ENCODE measurements at regions not wholly inside any gene's neighbourhood (a gene's known extent, or its start where the extent isn't known, plus 50 kb on each side); places are given as distances from the start of the nearest gene placed in this dataset.
"Not testable (repeated sequence)": the region's sequence is repeated elsewhere in the genome, so short reads cannot be mapped to it uniquely, and the experiment has no call there.

DNA sequence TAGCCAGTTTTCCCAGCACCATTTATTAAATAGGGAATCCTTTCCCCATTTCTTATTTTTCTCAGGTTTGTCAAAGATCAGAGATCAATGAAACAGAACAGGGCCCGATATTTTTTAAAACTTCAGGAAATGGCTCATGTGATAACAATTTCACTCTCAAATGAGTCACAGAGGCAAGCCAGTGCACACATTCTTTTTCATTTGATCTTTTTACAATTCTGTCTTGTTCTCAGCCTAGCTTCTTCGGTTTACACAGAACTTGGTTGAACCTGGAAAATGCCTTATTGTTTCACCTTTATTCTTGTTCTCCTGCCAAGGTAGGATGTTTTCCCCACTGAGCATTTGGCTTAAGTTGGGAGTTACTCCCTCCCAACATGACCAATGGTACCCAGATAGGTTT is 258.9 kb downstream of the COL12A1 start:
- no peak for DNase-seq

- no peak for DNase-seq
These were observed 263.7 kb downstream of the COL12A1 start for GRCh38 chr6:74942130-74942529.

DNA sequence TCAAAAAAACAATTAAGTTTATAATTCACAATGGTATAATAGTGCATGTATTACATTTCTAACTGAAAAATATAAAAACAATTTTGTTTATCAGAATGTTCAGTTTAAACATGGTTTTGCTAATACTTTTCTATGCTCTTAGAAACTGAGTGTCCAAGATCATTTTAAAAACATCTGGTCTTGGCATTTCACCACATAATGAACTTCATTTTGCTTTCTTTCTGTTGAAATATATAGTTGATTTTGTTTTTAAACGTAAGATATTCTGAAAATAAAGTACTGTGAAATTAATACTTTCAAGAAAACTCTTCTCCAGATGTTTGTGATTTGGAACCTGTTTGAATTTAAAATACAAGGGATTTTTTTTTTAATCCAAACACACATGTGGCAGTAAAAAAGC is 264.4 kb downstream of the COL12A1 start:
- DNase-seq, result no peak

DNA sequence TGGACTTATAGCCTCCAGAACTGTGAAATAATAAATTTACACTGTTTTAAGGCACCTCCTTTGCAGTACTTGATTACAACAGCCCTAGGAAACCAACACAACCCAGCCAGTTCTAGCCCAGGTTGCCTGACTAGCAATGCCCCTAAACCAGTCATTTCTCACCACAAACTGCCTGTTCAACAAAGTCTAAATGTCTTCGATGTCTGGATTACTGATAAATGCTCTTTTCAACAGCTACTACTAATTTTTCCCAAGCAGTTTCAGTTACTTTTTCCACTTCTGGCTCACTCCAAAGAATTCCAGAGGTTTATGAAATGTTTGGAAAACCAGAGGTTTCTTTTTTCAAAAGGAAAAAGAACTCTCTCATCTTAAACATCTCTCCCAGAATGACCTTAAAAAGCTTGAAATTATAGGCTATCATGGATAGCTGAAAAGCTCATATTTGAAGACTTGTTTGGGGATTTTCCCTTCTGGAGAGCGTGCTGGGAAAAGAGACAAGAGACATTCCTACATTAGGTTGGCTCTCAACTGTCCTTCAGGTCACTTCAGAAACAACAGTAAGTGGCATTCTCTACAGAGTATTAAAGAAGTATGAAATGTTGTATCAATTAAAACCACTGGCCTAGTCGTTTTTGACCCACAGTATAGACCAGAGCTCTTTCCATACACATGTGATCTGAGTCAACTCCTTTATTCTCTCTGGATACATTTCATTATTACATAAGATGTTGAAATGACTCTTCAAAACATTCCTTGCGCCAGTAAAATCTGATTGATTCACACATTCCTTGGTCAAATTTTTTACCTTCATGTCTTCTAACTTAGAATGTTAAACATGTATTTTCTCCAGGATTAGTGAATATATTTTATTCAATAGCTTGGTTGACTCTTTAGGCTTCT is 265.9 kb downstream of the COL12A1 start:
- no peak for DNase-seq

DNA sequence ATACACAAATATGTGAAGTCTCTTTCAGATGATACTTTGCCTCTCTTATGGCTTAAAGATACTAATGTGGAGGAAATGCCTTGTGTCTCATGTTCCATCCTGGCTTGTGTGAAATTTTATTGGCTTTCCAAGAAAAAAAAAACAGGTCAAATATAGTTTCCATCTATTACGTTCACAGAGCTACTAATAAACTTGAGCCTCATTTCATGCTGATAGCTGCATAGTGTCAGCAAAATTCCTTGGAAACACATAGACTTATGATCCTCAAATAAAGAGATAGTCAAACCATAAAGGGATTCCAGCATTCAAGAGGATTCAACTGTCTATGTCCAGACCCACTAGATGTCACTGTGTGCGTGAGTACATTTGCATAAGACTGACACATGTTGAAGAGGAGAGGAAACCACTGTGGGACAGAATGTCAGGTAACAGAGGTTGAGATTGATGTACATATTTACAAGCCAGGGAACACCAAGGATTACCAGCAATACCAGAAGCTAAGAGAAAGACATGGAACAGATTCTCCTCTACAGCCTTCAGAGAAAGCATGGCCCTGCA is 266.6 kb downstream of the COL12A1 start:
- DNase-seq, result no peak

DNA sequence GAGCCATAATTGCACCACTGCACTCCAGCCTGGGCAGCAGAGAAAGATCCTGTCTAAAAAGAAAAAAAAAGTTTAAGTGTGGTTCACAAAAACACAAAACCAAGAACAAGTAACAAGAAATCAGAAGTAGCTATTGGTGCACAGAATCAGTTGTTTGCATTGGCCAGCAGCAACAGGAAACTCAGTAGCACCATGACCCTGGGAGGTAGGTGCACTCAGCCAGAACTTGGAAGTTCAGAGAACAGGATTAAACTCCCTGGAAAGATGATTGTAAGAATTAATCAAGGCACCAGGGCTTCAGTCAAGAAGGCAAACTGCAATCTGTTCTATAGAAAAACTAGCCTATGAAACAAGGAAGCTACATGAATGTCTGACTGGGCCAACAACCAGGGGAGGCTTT is 267.9 kb downstream of the COL12A1 start:
- no peak for DNase-seq

- DNase-seq, result no peak
These were observed 269.0 kb downstream of the COL12A1 start for GRCh38 chr6:74936886-74937285.

GRCh38 chr6:74932232-74932888 is 273.5 kb downstream of the COL12A1 start:
- DNase-seq, result no peak

GRCh38 chr6:74931558-74931957 is 274.3 kb downstream of the COL12A1 start:
- no peak for DNase-seq

DNA sequence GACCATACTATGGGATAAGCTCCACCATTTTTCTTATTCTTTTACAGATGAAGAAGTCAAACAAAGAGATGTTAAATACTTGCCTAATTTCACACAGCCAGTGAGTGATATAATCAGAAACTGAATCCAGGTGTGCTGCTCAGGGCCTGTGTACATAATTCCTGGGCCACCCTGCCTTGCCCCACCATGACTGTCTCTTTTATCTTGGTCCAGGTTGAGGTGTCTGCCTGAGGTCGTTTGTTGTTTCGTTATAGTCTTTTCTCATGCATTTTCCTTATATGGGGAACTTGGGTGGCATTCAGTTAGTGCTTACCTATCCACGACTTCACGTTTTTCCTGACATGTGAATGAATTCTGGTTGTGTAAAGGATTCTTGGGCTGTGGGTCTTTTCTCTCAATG is 277.6 kb downstream of the COL12A1 start:
- DNase-seq, result no peak

GRCh38 chr6:74927299-74927698 is 278.6 kb downstream of the COL12A1 start:
- DNase-seq, result no peak

DNA sequence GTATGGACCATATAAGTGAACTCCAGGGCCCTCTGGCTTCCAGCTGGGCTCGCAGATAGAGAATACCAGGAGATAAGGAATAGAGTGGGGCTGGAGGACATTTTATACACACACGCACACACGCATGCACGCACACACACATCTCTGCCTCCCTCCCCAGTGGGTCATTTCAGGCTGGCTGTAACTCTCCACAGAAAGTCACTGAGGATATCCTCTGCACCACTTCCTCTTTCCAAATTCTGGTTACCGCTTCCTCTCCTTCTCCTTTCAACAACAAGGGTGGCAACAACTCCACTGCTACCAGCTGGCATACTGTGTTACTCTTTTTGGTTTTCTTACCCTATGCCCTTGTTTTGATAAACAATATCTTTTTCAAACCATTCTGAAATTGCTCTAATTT is 280.2 kb downstream of the COL12A1 start:
- DNase-seq, result no peak

GRCh38 chr6:74914888-74915287 is 291.0 kb downstream of the COL12A1 start:
- no peak for DNase-seq

GRCh38 chr6:74912234-74912633 is 293.6 kb downstream of the COL12A1 start:
- DNase-seq, result no peak

GRCh38 chr6:74902846-74903245 is 303.0 kb downstream of the COL12A1 start:
- no peak for DNase-seq

DNA sequence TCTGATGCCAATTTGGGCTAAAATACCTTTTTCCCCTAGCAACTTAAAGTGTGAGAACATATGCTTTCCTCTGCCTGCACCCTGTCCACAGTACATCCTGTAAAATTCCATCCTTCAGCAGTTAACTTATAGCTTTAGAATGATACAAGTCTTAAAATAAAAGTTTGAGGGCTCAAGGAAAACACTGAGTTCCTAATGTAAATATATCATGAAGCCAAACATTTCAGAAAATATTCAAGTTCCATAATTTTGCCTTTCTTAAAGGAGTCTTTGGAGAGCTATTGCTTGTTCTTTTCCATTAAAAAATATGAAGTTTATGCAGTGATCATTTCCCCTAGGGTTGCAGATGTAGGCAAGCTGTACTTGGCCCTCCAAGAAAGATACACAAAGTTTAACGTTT is 303.8 kb downstream of the COL12A1 start:
- no peak for DNase-seq

DNA sequence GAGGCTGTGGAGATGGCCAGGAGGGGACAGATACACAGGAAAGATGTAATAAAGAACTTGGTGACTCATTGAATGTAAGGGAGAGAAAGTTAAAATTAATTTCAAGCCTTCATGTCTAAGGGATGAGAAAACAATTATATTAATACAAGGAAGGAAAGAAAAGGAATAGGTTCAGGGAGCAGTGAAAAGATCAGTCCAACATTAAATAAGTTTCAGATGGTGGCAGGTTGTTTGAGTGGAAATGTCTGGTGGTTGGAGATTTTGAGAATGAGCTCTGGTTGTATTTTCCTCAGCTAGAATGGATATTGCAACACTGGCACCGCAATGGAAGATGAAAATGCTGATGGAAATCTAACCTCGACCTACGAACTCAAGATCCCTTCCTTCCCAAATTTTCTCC is 304.3 kb downstream of the COL12A1 start:
- no peak for DNase-seq

GRCh38 chr6:74899416-74899815 is 306.4 kb downstream of the COL12A1 start:
- no peak for DNase-seq

DNA sequence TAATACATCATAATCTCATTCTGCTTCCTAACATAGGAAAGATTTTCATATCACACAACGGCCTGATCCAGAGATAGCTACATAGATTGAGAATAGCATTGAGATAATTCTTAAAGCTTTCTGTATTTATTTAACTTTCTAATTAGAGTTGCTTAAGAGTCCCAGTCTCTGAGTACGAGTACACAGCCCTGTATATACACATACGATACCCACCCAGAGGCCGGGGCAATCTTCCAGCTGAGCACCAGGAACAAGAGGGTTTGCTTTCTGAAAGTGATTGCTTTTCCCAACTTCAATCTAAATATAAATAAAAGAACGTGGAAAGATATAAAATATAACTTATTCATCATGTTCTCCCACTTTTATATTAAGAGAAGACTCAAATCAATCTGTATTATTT is 313.8 kb downstream of the COL12A1 start:
- no peak for DNase-seq

GRCh38 chr6:74891349-74891831 is 314.5 kb downstream of the COL12A1 start:
- DNase-seq, result no peak

GRCh38 chr6:74889635-74890034 is 316.2 kb downstream of the COL12A1 start:
- no peak for DNase-seq

DNA sequence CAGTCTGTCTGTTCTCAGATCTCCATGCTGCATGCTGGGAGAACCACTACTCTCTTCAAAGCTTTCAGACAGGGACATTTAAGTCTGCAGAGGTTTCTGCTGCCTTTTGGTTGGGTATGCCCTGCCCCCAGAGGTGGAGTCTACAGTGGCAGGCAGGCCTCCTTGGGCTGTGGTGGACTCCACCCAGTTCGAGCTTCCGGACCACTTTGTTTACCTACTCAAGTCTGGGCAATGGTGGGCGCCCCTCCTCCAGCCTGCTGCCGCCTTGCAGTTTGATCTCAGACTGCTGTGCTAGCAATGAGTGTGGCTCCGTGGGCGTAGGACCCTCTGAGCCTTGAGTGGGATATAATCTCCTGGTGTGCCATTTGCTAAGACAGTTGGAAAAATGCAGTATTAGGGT is 317.1 kb downstream of the COL12A1 start:
- not testable (repeated sequence) for DNase-seq

- DNase-seq, result no peak
These were observed 325.9 kb downstream of the COL12A1 start for GRCh38 chr6:74879976-74880375.

DNA sequence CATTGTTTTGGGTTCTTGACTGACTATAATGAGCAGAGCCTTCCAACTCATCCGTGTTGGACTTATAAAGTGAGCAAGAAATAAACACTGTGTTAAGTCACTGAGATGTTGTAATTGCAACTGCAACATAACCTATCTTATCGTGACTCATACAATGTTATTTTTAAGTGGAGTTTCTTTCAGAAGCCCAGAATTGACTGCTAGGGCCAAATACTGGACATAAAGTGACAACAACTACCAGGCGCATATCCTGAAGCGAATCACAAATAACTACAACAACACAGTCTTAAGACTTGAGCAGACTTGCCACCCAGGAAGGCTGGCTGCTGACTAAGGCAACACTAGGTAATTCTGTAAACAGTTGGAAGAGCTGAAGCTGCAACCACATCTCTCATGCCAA is 326.6 kb downstream of the COL12A1 start:
- no peak for DNase-seq

All from NCI-H748 treated with DMSO at 0.1 percent for 48 hours (cell line).